Activated B cell treated with CpG ODN at 0.5 μM for 24 hours (primary cell): ENCODE measurements at regions not wholly inside any gene's neighbourhood (a gene's known extent, or its start where the extent isn't known, plus 50 kb on each side); places are given as distances from the start of the nearest gene placed in this dataset.

Experiments used
- ATAC-seq: fragments of 200-7000 bp; cut with Tn5 transposase; one replicate; pipeline ENCODE4 v1.10.0; 2021; ENCODE audit warnings: low read depth, mild to moderate bottlenecking, moderate library complexity
- CTCF ChIA-PET: fragments of 350-600 bp; sonication (Branson Sonifier 250); formaldehyde crosslinking; loops from one replicate; lab custom pipeline; 2021; ENCODE audit warnings: antibody characterized with exemption; lab: Charles Lee
- POLR2A ChIA-PET: fragments of 350-600 bp; sonication (Branson Sonifier 250); formaldehyde crosslinking; loops from one replicate; lab custom pipeline; 2021; ENCODE audit warnings: antibody characterized with exemption; lab: Charles Lee
- DNase-seq: peaks from one replicate; pipeline ENCODE4 v3.0.0; 2022
- H3K27ac Mint-ChIP-seq: one replicate; pipeline ENCODE4 v1.8.0; 2020; ENCODE audit warnings: mixed read lengths
- H3K27me3 Mint-ChIP-seq: one replicate; pipeline ENCODE4 v1.8.0; 2021; ENCODE audit warnings: mixed read lengths
- H3K36me3 Mint-ChIP-seq: one replicate; pipeline ENCODE4 v1.8.0; 2021; ENCODE audit warnings: low read depth, mixed read lengths
- H3K4me1 Mint-ChIP-seq: one replicate; pipeline ENCODE4 v1.8.0; 2021; ENCODE audit warnings: mixed read lengths
- H3K4me3 Mint-ChIP-seq: one replicate; pipeline ENCODE4 v1.8.0; 2020; ENCODE audit warnings: mild to moderate bottlenecking, mixed read lengths
- H3K9me3 Mint-ChIP-seq: one replicate; pipeline ENCODE4 v1.8.0; 2020; ENCODE audit warnings: mixed read lengths
- intact Hi-C: fragments of 100-400 bp; cut with micrococcal nuclease; formaldehyde crosslinking; loops from one replicate; pipeline ENCODE4 v1.15.1; 2024
- TF ChIP-seq, protein P1 (sequence below): fragments of 200-600 bp; IDR thresholded peaks from one replicate; pipeline ENCODE4 v1.8.0; 2022; ENCODE audit warnings: antibody characterized with exemption, mild to moderate bottlenecking

DNA sequence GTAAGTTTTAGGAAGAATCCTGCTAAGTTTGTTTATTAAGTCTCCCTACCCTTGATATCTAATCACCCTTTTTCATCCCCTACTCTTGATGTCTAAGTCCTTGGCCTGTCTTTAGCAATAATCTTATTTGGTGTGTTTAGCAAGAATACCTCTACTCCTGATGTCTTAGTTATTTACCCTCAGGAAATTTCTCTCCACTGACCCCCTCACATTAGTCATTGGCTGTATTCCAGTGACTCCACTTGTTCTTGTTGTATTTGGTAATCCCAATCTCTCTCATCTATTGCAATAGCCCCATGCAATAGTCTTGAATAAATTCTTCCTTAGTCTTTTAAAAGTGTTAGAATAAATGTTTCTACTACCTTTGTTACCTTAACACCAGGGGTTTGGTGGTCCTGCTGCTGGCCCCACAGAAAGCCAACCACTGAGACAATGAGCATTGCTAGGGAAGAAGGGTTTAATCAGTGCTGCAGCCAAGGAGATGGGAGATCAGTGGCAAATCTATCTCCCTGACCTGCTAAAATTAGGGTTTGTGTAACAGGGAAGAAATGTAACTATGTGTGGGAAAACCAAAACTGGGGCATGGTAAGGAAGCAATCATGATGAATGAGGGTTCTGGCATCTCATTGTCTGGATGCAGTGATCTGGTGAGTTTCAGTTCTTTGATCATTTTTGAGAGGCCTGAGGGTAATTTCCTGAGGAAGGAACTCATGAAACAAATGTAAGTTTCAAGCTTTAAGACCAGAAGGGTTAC is 236.4 kb upstream of the DAB2 start:
- Mint-ChIP-seq H3K27me3 (peaks cover 4% of the 10 kb centered on the region), H3K4me3 (no peak overlapping the region), H3K36me3 (no peaks in the 10 kb centered on the region), H3K9me3 (no peaks in the 10 kb centered on the region), H3K27ac (no peak overlapping the region), H3K4me1 (peaks cover 12% of the 10 kb centered on the region)
- ChIA-PET POLR2A (no interaction called here), CTCF (no interaction called here)
- TF ChIP-seq, protein P1, sequence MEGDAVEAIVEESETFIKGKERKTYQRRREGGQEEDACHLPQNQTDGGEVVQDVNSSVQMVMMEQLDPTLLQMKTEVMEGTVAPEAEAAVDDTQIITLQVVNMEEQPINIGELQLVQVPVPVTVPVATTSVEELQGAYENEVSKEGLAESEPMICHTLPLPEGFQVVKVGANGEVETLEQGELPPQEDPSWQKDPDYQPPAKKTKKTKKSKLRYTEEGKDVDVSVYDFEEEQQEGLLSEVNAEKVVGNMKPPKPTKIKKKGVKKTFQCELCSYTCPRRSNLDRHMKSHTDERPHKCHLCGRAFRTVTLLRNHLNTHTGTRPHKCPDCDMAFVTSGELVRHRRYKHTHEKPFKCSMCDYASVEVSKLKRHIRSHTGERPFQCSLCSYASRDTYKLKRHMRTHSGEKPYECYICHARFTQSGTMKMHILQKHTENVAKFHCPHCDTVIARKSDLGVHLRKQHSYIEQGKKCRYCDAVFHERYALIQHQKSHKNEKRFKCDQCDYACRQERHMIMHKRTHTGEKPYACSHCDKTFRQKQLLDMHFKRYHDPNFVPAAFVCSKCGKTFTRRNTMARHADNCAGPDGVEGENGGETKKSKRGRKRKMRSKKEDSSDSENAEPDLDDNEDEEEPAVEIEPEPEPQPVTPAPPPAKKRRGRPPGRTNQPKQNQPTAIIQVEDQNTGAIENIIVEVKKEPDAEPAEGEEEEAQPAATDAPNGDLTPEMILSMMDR, result no peak
- ATAC-seq (no peak), DNase-seq (no peak)
- intact Hi-C loops, result no loop called here

- Mint-ChIP-seq H3K27ac (no peak overlapping the region), H3K4me3 (no peak overlapping the region), H3K4me1 (peaks cover 12% of the 10 kb centered on the region), H3K27me3 (peaks cover 4% of the 10 kb centered on the region), H3K36me3 (no peaks in the 10 kb centered on the region), H3K9me3 (no peaks in the 10 kb centered on the region)
- intact Hi-C loops, result no loop called here
- ATAC-seq (no peak), DNase-seq (no peak)
- TF ChIP-seq, protein P1, result no peak
- ChIA-PET POLR2A (no interaction called here), CTCF (no interaction called here)
Observed at GRCh38 chr5:39660020-39660419, 235.2 kb upstream of the DAB2 start.

- peaks cover 4% of the 10 kb centered on the region for H3K27me3 Mint-ChIP-seq
- ChIA-PET POLR2A (no interaction called here), CTCF (no interaction called here)
- no peaks in the 10 kb centered on the region for H3K36me3 Mint-ChIP-seq
- ATAC-seq, result no peak
- intact Hi-C loops, result no loop called here
- H3K9me3 Mint-ChIP-seq, result no peaks in the 10 kb centered on the region
- H3K27ac Mint-ChIP-seq, result no peak overlapping the region
- DNase-seq, result no peak
- peaks cover 12% of the 10 kb centered on the region for H3K4me1 Mint-ChIP-seq
- no peak overlapping the region for H3K4me3 Mint-ChIP-seq
- TF ChIP-seq, protein P1, result no peak
Observed at GRCh38 chr5:39658866-39659265, 234.1 kb upstream of the DAB2 start.

DNA sequence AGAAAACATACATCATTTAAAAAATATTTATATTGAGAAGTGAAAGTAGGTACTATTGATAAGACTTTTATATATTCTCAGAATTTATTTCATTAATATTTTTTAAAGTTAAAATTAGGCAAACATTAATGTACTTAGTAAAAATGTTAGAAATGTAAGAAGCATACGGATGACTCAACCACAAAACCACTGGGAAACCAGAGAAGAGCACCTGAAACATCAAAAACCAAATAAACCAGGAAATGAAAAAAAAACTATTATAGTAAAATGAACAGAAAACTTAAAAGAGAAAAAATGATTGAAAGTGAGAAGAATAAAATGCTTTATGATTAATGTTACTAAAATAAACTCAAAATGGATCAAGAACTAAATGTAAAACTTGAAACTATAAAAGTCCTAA is 233.2 kb upstream of the DAB2 start:
- intact Hi-C loops, result no loop called here
- ChIA-PET CTCF (no interaction called here), POLR2A (no interaction called here)
- H3K4me1 Mint-ChIP-seq, result peaks cover 12% of the 10 kb centered on the region
- no peaks in the 10 kb centered on the region for H3K36me3 Mint-ChIP-seq
- no peak overlapping the region for H3K4me3 Mint-ChIP-seq
- H3K27ac Mint-ChIP-seq, result no peak overlapping the region
- no peaks in the 10 kb centered on the region for H3K9me3 Mint-ChIP-seq
- TF ChIP-seq, protein P1, result no peak
- H3K27me3 Mint-ChIP-seq, result peaks cover 4% of the 10 kb centered on the region
- ATAC-seq (no peak), DNase-seq (no peak)

GRCh38 chr5:39656600-39656999 is 231.8 kb upstream of the DAB2 start:
- H3K9me3 Mint-ChIP-seq, result no peaks in the 10 kb centered on the region
- ChIA-PET CTCF (no interaction called here), POLR2A (no interaction called here)
- intact Hi-C loops, result no loop called here
- no peak for DNase-seq
- peaks cover 12% of the 10 kb centered on the region for H3K4me1 Mint-ChIP-seq
- H3K27ac Mint-ChIP-seq, result no peak overlapping the region
- peaks cover 4% of the 10 kb centered on the region for H3K27me3 Mint-ChIP-seq
- no peaks in the 10 kb centered on the region for H3K36me3 Mint-ChIP-seq
- H3K4me3 Mint-ChIP-seq, result no peak overlapping the region
- TF ChIP-seq, protein P1, result no peak
- ATAC-seq, result no peak
